Adrenal gland (tissue), 5 donors: ENCODE measurements at regions not wholly inside any gene's neighbourhood (a gene's known extent, or its start where the extent isn't known, plus 50 kb on each side); places are given as distances from the start of the nearest gene placed in this dataset.

Source experiments
- POLR2A ChIP-seq, 2 donors: fragments of 450-650 bp; IDR thresholded peaks; one replicate each; pipeline ENCODE4 v1.6.1; 2017; ENCODE audit warnings: antibody characterized with exemption in 2 of 2, mild to moderate bottlenecking in 2 of 2, moderate library complexity in 1 of 2
- TF ChIP-seq, protein P1 (sequence below), 6 experiments: fragments of 450-650 bp in 4 of 6; fragments of 200-600 bp in 2 of 6; sonication (generic) in 1 of 6; IDR thresholded peaks; 1 replicate in 5 of 6; 2 replicates in 1 of 6; pipeline versions ENCODE4 v1.5.1 to v1.8.0; 2016 to 2021; ENCODE audit warnings: antibody characterized with exemption in 6 of 6, mild to moderate bottlenecking in 2 of 6, moderate library complexity in 1 of 6
- donor health status: DM: no; HTN: no; CAD: no.

DNA sequence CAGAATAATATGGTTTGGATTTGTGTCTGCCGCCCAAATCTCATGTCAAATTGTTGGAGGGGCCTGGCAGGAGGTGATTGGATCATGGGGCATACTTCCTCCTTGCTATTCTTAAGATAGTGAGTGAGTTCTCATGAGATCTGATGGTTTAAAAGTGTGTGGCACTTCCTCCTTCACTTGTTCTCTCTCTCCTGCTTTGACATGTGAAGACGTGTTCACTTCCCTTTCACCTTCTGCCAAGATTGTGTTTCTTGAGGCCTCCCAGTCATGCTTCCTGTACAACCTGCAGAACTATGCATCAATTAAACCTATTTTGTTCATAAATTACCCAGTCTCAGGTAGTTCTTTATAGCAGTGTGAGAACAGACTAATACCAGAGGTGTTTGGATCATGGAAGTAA lies 325.7 kb upstream of the GIMD1 start:
- TF ChIP-seq, protein P1, sequence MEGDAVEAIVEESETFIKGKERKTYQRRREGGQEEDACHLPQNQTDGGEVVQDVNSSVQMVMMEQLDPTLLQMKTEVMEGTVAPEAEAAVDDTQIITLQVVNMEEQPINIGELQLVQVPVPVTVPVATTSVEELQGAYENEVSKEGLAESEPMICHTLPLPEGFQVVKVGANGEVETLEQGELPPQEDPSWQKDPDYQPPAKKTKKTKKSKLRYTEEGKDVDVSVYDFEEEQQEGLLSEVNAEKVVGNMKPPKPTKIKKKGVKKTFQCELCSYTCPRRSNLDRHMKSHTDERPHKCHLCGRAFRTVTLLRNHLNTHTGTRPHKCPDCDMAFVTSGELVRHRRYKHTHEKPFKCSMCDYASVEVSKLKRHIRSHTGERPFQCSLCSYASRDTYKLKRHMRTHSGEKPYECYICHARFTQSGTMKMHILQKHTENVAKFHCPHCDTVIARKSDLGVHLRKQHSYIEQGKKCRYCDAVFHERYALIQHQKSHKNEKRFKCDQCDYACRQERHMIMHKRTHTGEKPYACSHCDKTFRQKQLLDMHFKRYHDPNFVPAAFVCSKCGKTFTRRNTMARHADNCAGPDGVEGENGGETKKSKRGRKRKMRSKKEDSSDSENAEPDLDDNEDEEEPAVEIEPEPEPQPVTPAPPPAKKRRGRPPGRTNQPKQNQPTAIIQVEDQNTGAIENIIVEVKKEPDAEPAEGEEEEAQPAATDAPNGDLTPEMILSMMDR (IDR thresholded peaks at IDR 0.05) = no peak
- TF ChIP-seq POLR2A (IDR thresholded peaks at IDR 0.05) = no peak
